Ascending aorta (tissue), 2 donors: ENCODE measurements at regions not wholly inside any gene's neighbourhood (a gene's known extent, or its start where the extent isn't known, plus 50 kb on each side); places are given as distances from the start of the nearest gene placed in this dataset.

Experiments used
- DNase-seq, 2 donors: peaks; one replicate each; pipeline ENCODE4 v3.0.0-alpha.2; 2019; ENCODE audit warnings: low spot score in 2 of 2
- H3K27ac ChIP-seq, 2 donors: fragments of 200-600 bp; sonication (generic); one replicate each; pipeline ENCODE4 v1.5.1; 2016 to 2017; ENCODE audit warnings: mild to moderate bottlenecking in 1 of 2
- H3K27me3 ChIP-seq: fragments of 200-600 bp; sonication (generic); one replicate; pipeline ENCODE4 v1.5.1; 2017
- H3K36me3 ChIP-seq, 2 donors: fragments of 200-600 bp; sonication (generic); one replicate each; pipeline ENCODE4 v1.5.1; 2016
- H3K4me1 ChIP-seq, 2 donors: fragments of 200-600 bp; sonication (generic); one replicate each; pipeline ENCODE4 v1.5.1; 2016 to 2017; ENCODE audit warnings: mild to moderate bottlenecking in 1 of 2
- H3K4me3 ChIP-seq, 2 donors: fragments of 200-600 bp; sonication (generic); one replicate each; pipeline ENCODE4 v1.5.1; 2016 to 2017; ENCODE audit warnings: mild to moderate bottlenecking in 1 of 2
- H3K9me3 ChIP-seq, 2 donors: fragments of 200-600 bp; sonication (generic); one replicate each; pipeline ENCODE4 v1.5.1; 2016
- CTCF ChIP-seq, 3 experiments: fragments of 200-600 bp in 2 of 3; fragments of 450-650 bp in 1 of 3; sonication (generic) in 2 of 3; IDR thresholded peaks; one replicate each; pipeline ENCODE4 v1.5.1; 2016 to 2019; ENCODE audit warnings: antibody characterized with exemption in 3 of 3, mild to moderate bottlenecking in 1 of 3, moderate library complexity in 1 of 3
- intact Hi-C: fragments of 100-400 bp; cut with DNase I; formaldehyde crosslinking; loops from one replicate; pipeline ENCODE4 v1.15.1; 2023

GRCh38 chr3:163786416-163786815, 1291.9 kb downstream of the SI start:
- H3K27ac ChIP-seq: no peak overlapping the region
- intact Hi-C loops: no loop called here
- no peaks in the 10 kb centered on the region for H3K36me3 ChIP-seq
- DNase-seq: no peak
- no peak for TF ChIP-seq CTCF (IDR thresholded peaks at IDR 0.05)
- no peak overlapping the region for H3K4me3 ChIP-seq
- no peaks in the 10 kb centered on the region for H3K4me1 ChIP-seq
- no peaks in the 10 kb centered on the region for H3K27me3 ChIP-seq
- no peaks in the 10 kb centered on the region for H3K9me3 ChIP-seq

- intact Hi-C loops: no loop called here
- Histone ChIP-seq H3K9me3 (no peaks in the 10 kb centered on the region), H3K36me3 (no peaks in the 10 kb centered on the region), H3K27ac (no peak overlapping the region), H3K4me1 (no peaks in the 10 kb centered on the region), H3K27me3 (no peaks in the 10 kb centered on the region), H3K4me3 (no peak overlapping the region)
- no peak for TF ChIP-seq CTCF (IDR thresholded peaks at IDR 0.05)
- DNase-seq: no peak
Observed at GRCh38 chr3:163785693-163786092, 1292.6 kb downstream of the SI start.

DNA sequence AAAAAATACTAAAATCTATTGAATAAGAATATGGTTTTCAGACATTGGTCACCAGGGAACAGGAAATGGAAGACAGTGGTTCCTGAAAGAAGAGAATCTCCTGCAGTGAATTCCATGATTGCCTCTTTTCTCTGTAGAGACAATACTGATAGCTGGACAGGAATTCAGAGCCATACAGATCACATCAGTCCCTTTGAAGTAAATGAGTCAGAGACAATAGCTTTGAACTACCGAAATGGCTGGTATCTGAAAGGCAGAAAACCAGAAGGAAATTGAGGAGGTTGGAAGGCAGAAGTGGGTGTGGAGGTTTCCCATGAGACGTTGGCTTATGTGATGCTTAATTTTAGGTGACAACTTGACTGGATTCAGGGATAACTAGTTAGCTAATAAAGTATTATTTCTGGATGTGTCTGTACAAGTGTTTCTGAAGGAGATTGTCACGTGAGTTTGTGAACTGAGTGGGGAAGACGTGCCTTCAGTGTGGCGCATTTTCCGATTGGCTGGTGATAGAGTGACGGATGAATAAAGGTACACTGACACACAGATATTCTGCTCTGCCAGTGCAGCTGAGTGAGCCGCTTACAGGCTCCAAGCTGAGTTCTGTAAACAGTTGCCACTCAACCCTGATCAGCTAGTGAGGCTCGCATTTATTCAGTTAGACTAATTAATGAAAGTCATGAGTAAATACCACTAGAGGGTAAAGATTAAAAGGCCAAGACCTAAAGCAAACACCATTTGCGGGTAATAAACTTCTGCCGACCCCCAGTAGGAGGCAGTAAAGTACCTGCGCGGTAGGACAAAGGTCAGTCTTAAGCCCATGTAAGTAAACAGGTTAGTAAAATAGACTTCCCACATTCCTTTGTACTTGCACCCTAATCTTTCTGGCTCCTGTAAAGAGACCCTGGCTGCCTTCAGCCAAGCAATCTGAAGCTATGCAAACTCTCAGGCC, 1298.6 kb downstream of the SI start:
- no peak for TF ChIP-seq CTCF (IDR thresholded peaks at IDR 0.05)

GRCh38 chr3:163776743-163777142, 1301.6 kb downstream of the SI start:
- no peak for TF ChIP-seq CTCF (IDR thresholded peaks at IDR 0.05)
- Histone ChIP-seq H3K4me3 (no peak overlapping the region), H3K4me1 (no peaks in the 10 kb centered on the region), H3K27ac (no peak overlapping the region), H3K36me3 (no peaks in the 10 kb centered on the region), H3K27me3 (no peaks in the 10 kb centered on the region), H3K9me3 (no peaks in the 10 kb centered on the region)
- intact Hi-C loops: no loop called here
- no peak for DNase-seq

More for the DNA sequence above, 1298.6 kb downstream of the SI start:
- intact Hi-C loops: no loop called here
- no peak for DNase-seq
- Histone ChIP-seq H3K36me3 (no peaks in the 10 kb centered on the region), H3K27me3 (no peaks in the 10 kb centered on the region), H3K27ac (no peak overlapping the region), H3K9me3 (no peaks in the 10 kb centered on the region), H3K4me1 (no peaks in the 10 kb centered on the region), H3K4me3 (no peak overlapping the region)

DNA sequence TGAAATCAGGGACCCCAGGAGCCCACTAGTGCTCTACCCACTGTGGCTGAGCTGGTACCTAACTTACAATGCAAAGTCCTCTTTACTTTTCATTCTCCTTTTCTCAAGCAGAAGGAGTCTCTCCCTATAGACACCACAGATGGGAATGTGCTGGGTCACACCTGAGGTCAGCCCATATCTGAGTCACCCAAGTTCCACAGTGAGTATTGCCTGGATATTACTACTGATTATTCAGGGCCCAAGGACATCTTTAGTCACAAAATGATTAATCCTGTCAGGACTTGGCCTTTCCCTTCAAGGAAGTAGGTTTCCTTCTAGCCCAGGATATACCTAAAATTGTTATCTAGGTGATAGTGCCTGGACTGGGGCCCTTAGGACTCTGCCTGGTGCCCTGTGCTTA, 1305.2 kb downstream of the SI start:
- DNase-seq: no peak
- Histone ChIP-seq H3K27ac (no peak overlapping the region), H3K27me3 (no peaks in the 10 kb centered on the region), H3K4me1 (no peaks in the 10 kb centered on the region), H3K4me3 (no peak overlapping the region), H3K36me3 (no peaks in the 10 kb centered on the region), H3K9me3 (no peaks in the 10 kb centered on the region)
- no peak for TF ChIP-seq CTCF (IDR thresholded peaks at IDR 0.05)
- intact Hi-C loops: no loop called here
